Stomach smooth muscle (tissue), 2 donors: ENCODE measurements at regions not wholly inside any gene's neighbourhood (a gene's known extent, or its start where the extent isn't known, plus 50 kb on each side); places are given as distances from the start of the nearest gene placed in this dataset.
"Not testable (repeated sequence)": the region's sequence is repeated elsewhere in the genome, so short reads cannot be mapped to it uniquely, and the experiment has no call there.

Experiments used
- H3K27ac ChIP-seq: one replicate; pipeline ENCODE4 v1.7.0; 2013; ENCODE audit warnings: mild to moderate bottlenecking, low read length, inconsistent platforms
- H3K27me3 ChIP-seq, 2 donors: one replicate each; pipeline ENCODE4 v1.7.0; 2013; ENCODE audit warnings: low read length in 2 of 2; ENCODE audit not compliant: insufficient read depth in 2 of 2, control insufficient read depth in 1 of 2
- H3K36me3 ChIP-seq, 2 donors: one replicate each; pipeline ENCODE4 v1.7.0; 2013; ENCODE audit warnings: low read length in 2 of 2; ENCODE audit not compliant: control insufficient read depth in 2 of 2, insufficient read depth in 2 of 2
- H3K4me1 ChIP-seq: one replicate; pipeline ENCODE4 v1.7.0; 2013; ENCODE audit warnings: low read length; ENCODE audit not compliant: control insufficient read depth, insufficient read depth
- H3K4me3 ChIP-seq, 2 donors: one replicate each; pipeline ENCODE4 v1.7.0; 2013; ENCODE audit warnings: low read length in 2 of 2
- H3K9ac ChIP-seq, 2 donors: one replicate each; pipeline ENCODE4 v1.7.0; 2013; ENCODE audit warnings: low read length in 2 of 2, mild to moderate bottlenecking in 1 of 2
- H3K9me3 ChIP-seq, 2 donors: one replicate each; pipeline ENCODE4 v1.7.0; 2013; ENCODE audit warnings: low read length in 2 of 2; ENCODE audit not compliant: control insufficient read depth in 2 of 2
- donor health status: healthy.
- donor health status: Pancreatic carcinoma.

DNA sequence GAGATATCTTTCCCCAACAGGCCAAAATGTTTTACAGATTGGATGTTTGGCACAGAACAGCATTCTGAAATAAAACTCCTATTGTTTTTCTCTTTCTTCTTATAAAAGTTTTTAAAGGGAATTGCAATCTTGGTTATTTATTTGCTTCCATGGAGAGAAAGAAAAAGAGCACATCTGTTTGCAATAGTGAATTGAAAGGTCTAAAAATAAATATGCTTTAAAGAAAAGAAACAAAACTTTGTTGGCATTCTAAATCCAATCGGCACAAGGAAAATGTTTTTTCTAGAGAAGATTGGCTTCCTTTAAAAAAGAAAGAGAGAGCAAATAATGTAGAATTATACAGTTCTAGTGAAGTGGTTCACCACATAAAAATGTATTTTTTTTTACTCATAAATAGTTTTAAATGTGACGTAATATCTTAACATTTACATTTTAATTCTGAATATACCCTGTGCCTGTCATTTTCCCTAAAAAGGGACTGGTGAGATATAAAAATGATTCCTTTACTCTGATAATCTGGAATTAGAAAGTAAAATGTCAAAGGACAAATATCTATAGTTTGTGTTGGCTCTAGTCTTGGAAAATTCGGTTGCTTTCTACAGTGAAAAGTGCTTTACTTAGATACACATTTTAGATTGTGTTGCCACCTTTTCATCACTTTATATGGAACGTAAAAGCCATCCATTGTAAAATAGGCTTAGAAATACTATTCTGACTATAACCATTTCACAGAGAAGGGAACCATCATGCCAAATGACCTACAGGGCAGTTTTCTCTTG lies 257.4 kb upstream of the CBLB start:
- Histone ChIP-seq H3K9ac (no peak overlapping the region), H3K36me3 (no peaks in the 10 kb centered on the region), H3K9me3 (no peaks in the 10 kb centered on the region), H3K27ac (no peak overlapping the region), H3K27me3 (no peaks in the 10 kb centered on the region), H3K4me3 (no peak overlapping the region), H3K4me1 (peaks cover 4% of the 10 kb centered on the region)

DNA sequence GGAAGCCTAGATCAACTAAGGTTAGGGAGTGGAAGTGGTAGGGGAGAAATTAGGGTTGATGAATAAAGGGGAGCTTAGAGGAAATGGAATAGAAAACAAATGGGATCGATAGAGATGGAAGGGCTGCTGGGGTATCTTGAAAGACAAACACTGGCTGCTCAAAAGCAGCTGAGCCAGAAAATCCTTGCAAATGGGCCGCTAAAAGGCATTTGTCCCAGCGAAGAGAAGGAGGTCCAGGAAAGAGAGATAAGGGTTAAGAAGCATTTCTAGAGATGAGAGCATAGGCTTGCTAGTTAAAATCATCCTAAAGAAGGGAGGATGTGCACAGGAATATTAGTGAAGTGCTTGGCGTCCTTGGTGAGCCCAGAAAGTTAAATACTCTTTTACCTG lies 258.0 kb upstream of the CBLB start:
- no peak overlapping the region for H3K4me3 ChIP-seq
- no peak overlapping the region for H3K27ac ChIP-seq

DNA sequence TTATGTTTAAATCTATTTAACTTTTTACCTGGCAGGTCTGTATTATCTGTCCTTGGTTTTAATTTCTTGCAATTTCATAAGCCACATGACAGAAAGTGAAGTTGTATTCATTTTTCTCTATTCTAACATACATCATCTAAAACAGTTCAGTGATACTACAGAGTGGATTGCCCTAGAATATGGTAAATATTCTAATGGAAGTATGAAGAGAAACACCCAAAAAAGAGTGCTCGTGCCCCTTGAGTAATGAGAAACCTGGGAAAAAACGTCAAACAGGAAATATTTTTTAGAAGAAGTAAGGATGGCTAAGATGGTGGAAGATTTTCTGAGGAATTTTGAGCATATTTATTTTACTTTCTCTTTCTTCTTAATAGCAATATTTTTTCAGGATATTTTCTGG lies 261.1 kb upstream of the CBLB start:
- no peaks in the 10 kb centered on the region for H3K9me3 ChIP-seq
- no peaks in the 10 kb centered on the region for H3K27me3 ChIP-seq
- no peak overlapping the region for H3K9ac ChIP-seq
- H3K4me3 ChIP-seq: no peak overlapping the region
- H3K36me3 ChIP-seq: no peaks in the 10 kb centered on the region
- no peak overlapping the region for H3K27ac ChIP-seq
- H3K4me1 ChIP-seq: peaks cover 4% of the 10 kb centered on the region

More for the DNA sequence above, 258.0 kb upstream of the CBLB start:
- H3K36me3 ChIP-seq: no peaks in the 10 kb centered on the region
- H3K9ac ChIP-seq: no peak overlapping the region
- no peaks in the 10 kb centered on the region for H3K27me3 ChIP-seq
- H3K9me3 ChIP-seq: no peaks in the 10 kb centered on the region
- peaks cover 4% of the 10 kb centered on the region for H3K4me1 ChIP-seq

DNA sequence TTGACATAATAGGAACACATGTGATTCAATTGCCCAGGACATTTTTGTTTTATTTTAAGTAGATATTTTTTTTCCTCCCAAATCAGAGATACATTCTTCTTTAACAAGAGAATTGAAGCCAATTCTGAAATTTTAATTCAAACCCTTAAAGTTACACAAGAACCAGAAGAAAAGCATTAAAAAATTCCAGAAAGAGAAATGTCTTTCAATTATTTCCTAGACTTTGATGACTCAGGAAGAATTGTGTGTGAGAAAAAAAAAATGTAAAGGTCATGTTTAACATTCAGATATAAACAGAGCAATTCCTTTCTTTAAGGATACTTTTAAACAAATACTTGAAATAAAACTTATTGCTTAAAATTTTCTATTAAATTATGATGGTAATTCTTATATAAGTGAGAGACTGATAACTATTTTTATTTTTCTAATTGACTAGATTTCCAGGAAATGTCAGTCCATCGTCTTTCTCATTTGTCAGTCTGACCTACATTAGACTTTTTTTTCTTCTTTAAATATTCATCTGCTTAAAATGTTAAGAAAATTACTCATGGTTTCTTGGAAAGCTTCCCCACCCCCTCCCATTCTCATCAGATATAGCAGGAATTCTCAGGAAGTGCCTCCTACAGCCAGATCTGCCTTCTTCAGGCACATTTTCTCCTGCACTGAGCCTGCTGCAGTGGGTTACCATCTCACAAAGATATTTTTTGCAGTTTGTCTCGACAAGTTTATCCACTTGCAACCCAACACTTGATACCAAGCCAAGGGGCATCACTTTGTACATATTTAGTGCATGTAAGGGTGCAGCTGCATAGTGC lies 261.8 kb upstream of the CBLB start:
- no peak overlapping the region for H3K4me3 ChIP-seq

DNA sequence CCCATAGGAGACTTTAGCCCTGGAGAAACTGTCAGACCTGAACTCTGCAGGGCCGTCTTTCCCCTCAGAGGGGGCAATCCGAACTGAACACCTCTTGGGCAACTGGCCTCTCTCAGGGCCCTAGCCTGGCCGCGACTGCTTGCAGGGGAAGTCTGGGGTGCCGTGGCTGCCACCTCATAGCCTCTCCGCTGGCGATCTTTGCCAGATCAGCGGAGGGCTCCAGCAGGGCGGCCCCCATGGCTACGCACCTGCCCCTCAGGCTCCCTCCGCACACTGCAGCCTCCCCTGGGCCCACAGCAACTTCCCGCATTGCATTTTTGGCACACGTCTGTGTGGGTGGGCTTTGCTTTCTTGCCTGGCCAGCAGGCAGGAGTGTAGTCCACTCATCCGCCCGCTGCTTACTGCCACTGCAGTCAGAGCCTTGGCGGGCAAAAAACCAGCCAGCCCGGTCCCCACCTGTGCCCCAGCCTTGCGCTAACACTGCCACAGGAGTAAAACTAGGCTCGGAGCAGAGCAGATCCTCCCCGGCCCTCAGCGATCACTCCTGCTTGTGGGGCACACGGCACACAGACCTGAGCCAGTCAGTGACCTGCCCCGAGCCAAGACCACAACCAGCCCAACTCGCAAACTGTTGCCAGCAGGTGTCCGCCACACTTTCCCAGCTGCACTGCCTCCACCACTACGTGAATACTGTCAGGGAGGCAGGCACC lies 266.8 kb upstream of the CBLB start:
- Histone ChIP-seq H3K4me3 (no peak overlapping the region), H3K4me1 (peaks cover 4% of the 10 kb centered on the region), H3K27ac (no peak overlapping the region), H3K36me3 (no peaks in the 10 kb centered on the region), H3K9ac (no peak overlapping the region), H3K27me3 (no peaks in the 10 kb centered on the region), H3K9me3 (no peaks in the 10 kb centered on the region)

More for the DNA sequence above, 261.8 kb upstream of the CBLB start:
- no peaks in the 10 kb centered on the region for H3K9me3 ChIP-seq
- H3K36me3 ChIP-seq: no peaks in the 10 kb centered on the region
- no peak overlapping the region for H3K27ac ChIP-seq
- H3K9ac ChIP-seq: no peak overlapping the region
- H3K27me3 ChIP-seq: no peaks in the 10 kb centered on the region
- H3K4me1 ChIP-seq: peaks cover 4% of the 10 kb centered on the region

DNA sequence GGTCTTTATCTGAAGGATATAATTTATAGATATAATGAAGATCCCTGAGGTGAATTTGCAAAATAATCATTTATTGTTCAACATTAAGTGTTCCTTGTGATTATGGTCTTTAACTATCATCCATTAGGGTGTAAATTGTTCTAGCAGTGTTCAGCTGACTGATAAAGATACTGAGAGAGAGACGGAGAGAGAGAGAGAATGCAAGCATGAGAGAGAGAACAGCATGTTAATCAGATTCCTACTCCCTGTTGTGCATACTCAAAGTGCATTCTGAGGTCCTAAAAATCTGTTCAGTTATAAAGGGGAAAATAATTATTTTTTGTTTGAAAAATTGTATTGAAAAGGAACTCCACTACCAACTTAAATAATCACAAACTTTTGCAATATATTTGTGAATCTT lies 271.0 kb upstream of the CBLB start:
- no peaks in the 10 kb centered on the region for H3K27me3 ChIP-seq

DNA sequence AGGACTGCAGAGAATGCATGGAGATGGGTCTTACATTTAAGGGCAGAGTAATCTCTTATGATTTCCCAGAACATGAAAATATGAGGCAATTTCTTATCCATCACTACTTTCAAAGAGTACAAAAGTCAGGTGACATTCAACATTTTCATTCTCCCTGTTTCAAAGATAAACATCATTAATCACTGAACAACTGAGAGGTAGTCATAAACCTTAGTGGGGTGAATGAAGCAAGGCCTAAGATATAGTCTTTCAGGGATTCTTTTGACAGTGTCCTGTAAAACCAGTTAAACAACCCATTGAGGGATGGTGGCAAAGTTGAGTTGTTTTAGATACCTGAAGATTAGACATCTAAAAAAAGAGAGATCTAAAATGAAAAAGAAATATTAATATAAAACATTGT lies 271.6 kb upstream of the CBLB start:
- Histone ChIP-seq H3K4me1 (no peaks in the 10 kb centered on the region), H3K9me3 (no peaks in the 10 kb centered on the region), H3K36me3 (no peaks in the 10 kb centered on the region), H3K27ac (no peak overlapping the region), H3K27me3 (no peaks in the 10 kb centered on the region), H3K4me3 (no peak overlapping the region), H3K9ac (no peak overlapping the region)

More for the DNA sequence above, 271.0 kb upstream of the CBLB start:
- H3K27ac ChIP-seq: no peak overlapping the region
- H3K9ac ChIP-seq: no peak overlapping the region
- no peak overlapping the region for H3K4me3 ChIP-seq
- no peaks in the 10 kb centered on the region for H3K4me1 ChIP-seq
- H3K36me3 ChIP-seq: no peaks in the 10 kb centered on the region
- no peaks in the 10 kb centered on the region for H3K9me3 ChIP-seq

DNA sequence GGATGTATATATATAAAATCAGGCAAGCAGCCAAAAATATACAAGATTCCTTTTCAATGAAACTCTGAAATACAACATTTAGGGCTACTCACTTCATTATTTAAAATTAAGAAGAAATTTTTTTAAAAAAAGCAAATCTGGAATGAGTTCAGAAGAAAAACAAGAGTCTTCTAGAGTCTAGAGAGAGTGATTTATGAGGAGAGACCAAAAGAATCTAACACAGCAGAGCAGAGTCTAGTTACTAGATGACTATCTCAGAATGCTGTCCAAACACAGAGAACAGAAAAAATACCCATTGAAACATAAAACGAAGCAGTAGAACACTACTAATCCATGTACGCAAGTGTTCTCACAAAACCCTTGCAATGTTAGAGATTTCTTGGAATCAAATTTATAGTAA lies 275.2 kb upstream of the CBLB start:
- no peaks in the 10 kb centered on the region for H3K4me1 ChIP-seq
- no peaks in the 10 kb centered on the region for H3K9me3 ChIP-seq
- H3K36me3 ChIP-seq: no peaks in the 10 kb centered on the region
- H3K27ac ChIP-seq: no peak overlapping the region
- no peaks in the 10 kb centered on the region for H3K27me3 ChIP-seq
- H3K4me3 ChIP-seq: no peak overlapping the region
- H3K9ac ChIP-seq: no peak overlapping the region

DNA sequence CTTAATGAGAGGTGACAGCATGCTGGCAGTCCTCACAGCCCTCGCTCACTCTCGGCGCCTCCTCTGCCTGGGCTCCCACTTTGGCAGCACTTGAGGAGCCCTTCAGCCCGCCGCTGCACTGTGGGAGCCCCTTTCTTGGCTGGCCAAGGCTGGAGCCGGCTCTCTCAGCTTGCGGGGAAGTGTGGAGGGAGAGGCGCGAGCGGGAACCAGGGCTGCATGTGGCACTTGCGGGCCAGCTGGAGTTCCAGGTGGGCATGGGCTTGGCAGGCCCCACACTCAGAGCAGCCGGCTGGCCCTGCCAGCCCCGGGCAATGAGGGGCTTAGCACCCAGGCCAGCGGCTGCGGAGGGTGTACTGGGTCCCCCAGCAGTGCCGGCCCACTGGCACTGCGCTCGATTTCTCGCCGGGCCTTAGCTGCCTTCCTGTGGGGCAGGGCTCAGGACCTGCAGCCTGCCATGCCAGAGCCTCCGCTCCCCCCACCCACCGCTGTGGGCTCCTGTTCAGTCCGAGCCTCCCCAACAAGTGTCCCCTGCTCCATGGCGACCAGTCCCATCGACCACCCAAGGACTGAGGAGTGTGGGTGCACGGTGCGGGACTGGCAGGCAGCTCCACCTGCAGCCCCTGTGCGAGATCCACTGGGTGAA lies 279.7 kb upstream of the CBLB start:
- not testable (repeated sequence) for H3K27me3 ChIP-seq, H3K9me3 ChIP-seq, H3K9ac ChIP-seq, H3K4me1 ChIP-seq, H3K36me3 ChIP-seq, H3K4me3 ChIP-seq, H3K27ac ChIP-seq

DNA sequence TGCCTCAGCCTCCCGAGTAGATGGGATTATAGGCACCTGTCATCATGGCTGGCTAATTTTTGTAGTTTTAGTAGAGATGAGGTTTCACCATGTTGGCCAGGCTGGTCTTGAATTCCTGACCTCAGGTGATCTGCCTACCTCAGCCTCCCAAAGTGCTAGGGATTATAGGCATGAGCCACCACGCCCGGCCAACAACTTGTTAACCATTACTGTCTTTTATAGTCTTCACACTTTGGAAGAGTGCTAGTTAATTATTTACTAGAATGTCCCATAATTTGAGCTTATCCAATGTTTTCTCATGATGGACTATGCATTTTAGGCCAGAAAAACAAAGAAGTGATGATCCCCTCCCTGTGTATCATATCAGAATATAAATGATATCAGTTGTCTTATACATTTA lies 288.6 kb upstream of the CBLB start:
- no peaks in the 10 kb centered on the region for H3K36me3 ChIP-seq
- H3K9me3 ChIP-seq: peaks cover 0 to under 1% of the 10 kb centered on the region in 2 donors
- H3K4me3 ChIP-seq: no peak overlapping the region
- no peaks in the 10 kb centered on the region for H3K4me1 ChIP-seq
- no peak overlapping the region for H3K9ac ChIP-seq
- H3K27ac ChIP-seq: no peak overlapping the region
- H3K27me3 ChIP-seq: no peaks in the 10 kb centered on the region
